GM04504 (cell line): ENCODE measurements at regions not wholly inside any gene's neighbourhood (a gene's known extent, or its start where the extent isn't known, plus 50 kb on each side); places are given as distances from the start of the nearest gene placed in this dataset.
"Not testable (repeated sequence)": the region's sequence is repeated elsewhere in the genome, so short reads cannot be mapped to it uniquely, and the experiment has no call there.

ENCODE experiments used
- DNase-seq: peaks from one replicate; pipeline ENCODE4 v3.0.0-alpha.2; 2012; ENCODE audit warnings: low read depth

DNA sequence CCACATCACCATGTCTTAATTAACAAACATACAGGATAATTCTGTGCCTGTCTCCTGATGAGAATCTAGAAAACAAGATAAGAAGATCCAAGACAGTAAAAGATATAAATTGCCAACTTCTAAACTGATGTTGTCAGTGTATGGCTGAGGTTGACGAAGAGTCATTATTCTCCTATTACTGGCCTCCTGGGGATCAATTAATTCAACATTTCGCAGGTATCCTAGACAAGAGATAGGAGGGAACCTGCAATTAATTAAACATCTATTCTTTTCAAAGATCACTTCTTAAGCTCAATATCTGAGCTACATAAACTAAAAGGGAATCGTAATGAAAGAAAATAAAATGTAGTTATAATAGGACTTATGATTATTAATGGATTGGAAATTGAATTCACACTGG is 232.0 kb upstream of the GRIA1 start:
- no peak for DNase-seq

DNA sequence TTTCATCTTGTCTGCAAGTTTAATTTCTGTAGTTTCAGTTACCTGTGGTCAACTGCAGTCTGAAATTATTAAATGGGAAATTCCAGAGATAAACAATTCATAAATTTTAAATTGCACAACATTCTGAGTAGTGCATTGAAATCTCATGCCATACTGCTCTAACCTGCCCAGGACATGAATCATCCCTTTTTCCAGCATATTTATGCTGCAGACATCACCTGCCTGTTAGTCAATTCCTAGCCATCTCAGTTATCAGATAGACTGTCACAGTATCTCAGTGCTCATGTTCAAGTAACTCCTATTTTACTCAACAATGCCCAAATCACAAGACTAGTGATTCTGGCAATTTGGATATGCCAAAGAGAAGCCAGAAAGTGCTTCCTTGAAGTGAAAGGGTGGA is 223.0 kb upstream of the GRIA1 start:
- DNase-seq, result no peak

DNA sequence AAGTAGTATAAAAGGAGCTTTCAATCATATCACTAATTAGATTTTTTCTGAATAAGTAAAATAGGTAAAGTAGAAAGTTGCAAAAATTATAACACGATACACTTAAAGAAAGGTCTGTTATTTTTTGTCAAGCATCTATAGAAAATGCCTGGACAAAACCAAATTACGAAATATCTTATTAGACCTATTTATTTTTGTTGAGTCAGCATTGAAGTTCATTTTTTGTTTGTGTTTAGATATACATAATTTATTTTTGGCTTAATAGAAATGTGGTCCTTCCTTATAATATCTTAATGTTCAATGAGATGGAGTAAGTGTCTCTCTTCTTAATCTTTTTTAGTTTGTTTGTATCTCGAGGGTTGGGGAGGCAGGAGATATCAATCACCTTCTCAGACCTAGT is 214.8 kb upstream of the GRIA1 start:
- no peak for DNase-seq

DNA sequence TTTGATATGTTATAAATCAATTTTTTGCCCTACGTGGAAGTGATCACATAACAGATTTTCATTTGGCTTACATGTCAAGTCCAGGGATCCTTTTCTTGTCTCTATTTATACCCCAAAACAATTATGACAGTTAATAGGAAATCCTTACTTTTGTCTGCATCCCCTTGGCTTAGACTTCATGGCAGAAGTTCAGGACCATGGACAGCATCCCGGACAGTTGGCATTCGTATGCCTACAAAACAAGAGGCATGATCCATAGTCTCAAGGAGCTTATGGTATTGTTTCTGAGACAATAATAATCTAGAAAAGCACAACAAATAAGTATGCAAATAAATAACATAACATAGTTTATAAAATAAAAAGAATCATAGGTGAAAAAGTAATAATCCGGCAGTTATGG is 214.3 kb upstream of the GRIA1 start:
- peak; percentile 3 for DNase-seq

DNA sequence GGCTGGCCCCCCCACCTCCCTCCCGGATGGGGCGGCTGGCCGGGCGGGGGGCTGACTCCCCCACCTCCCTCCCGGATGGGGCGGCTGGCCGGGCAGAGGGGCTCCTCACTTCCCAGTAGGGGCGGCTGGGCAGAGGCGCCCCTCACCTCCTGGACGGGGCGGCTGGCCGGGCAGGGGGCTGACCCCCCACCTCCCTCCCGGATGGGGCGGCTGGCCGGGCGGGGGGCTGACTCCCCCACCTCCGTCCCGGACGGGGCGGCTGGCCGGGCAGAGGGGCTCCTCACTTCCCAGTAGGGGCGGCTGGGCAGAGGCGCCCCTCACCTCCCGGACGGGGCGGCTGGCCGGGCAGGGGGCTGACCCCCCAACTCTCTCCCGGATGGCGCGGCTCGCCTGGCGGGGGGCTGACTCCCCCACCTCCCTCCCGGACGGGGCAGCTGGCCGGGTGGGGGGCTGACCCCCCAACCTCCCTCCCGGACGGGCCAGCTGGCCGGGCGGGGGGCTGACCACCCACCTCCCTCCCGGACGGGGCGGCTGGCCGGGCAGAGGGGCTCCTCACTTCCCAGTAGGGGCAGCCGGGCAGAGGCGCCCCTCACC is 194.1 kb upstream of the GRIA1 start:
- DNase-seq, result not testable (repeated sequence)

DNA sequence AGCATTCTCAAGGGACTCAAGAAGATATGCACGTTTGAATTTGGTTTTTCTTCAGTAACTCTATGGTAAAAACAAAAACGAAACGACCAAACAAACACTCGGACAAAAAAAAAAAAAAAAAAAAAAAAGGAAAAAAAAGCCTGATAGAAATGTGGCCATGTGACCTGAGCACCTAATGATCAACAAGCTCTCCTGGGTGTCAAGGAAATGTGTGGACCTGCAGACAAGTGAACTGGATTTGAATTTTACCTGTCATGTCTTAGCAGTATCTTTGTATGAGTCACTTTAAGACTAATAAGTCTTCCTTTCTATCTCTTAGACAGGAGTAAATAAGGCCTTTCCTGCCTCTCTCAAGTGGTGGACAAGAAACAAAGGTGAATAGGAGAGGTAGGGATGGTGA is 190.6 kb upstream of the GRIA1 start:
- no peak for DNase-seq

DNA sequence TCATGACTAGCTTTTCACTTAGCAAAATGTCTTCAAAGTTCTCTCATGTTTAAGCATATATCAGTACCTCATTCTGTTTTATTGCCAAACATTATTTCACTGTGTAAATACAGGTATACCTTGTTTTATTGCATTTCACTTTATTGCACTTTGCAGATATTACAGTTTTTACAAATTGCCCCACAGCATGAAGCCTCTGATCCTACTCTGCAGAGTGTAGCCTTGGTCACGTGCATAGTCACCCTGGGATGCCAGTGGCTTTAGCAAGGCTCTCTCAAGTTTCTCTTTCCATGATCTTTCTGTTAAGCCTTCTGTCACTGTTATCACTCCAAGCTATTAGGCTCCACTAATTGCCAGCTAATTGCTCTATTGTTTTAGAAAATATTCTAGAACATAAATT is 182.2 kb upstream of the GRIA1 start:
- no peak for DNase-seq

DNA sequence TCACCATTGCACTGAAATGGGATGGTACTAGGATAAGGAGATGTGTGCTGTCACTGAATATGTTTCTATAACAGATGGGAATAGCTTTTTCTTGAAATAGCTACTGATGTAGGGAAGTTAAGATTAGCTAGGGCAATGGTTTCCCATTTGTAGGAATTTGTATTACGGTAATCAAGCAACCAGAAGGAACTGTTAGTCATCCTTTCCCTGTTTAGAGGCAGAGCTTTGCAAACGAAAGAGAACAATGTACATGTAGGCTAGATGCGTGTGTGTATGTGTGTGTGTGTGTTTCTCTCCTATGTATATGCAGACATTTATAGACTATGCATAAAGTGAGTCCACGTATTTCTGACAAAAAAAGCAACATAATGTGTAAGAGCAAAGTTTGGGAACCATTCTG is 171.9 kb upstream of the GRIA1 start:
- DNase-seq, result no peak

DNA sequence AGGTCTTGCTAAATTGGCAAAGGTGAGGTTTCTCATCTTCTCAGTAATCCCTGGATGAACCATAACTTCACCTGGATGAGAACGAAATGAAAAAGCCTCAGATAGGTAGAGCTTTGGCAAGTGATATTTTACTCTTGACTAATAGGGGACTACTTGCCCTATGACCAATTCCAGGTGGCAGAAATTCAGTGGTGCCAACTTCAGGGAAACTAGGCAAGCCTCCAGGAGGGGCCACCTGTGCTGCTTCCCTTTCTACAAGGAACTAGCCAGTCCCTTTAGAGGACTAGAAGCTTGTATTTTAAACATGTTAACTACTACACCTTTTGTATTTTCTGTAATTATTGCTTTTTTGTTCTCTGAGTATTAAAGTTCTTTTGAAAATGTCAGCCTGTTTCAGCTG is 169.0 kb upstream of the GRIA1 start:
- no peak for DNase-seq

DNA sequence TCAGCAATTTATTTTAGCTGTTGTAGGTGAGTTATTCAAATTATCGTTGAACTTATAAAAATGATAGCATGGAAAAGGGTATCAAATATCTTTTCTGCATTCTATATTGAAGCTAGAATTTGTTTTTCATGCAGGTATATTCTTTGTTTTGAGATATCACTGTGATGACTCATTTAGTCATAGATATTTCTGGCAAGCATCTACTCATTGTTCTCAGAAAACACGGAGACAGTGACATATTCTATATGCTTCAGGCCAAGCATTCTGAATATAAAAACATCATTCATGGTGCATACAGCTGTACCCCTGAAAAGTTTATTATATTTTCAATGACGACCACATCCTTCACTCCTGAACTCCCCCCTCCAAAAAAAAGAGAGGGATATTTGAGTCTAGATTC is 150.3 kb upstream of the GRIA1 start:
- no peak for DNase-seq

DNA sequence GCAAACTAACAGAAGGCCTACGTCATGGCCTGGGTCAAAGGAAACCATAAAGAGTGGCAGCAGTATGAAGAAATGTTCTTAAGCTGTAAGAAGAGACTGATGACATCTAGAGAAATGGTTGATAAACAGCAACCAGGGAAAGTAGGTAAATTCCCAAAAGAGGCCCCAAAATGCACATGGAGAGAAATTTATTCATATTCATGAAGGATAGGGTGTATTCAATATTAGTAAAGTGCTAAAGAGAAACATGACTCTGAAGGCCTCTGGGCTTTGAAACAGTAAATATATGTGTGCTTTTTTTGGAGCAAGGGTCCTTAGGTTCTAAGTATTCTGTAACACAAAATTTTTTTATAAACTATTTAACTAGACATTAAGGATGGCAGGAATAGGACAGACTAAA is 149.7 kb upstream of the GRIA1 start:
- no peak for DNase-seq

DNA sequence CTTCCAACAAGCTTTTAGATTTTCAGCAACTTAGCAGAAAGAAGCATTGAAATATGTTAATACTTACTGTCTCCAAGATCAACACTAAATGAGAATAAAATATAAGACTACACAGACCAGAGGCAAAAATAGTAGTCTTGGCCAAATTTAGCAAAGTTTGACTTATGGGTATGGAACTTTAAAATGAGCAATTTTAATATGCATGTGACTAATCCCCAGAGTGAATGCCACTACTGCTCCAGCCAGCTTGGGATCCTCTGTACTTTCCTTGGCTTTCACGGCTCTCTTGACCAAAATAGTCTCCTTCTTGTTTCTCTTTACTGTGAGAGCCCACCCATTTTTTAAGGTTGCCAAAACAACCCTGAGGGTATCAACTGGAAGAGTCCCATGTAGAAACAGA is 148.0 kb upstream of the GRIA1 start:
- DNase-seq, result no peak

DNA sequence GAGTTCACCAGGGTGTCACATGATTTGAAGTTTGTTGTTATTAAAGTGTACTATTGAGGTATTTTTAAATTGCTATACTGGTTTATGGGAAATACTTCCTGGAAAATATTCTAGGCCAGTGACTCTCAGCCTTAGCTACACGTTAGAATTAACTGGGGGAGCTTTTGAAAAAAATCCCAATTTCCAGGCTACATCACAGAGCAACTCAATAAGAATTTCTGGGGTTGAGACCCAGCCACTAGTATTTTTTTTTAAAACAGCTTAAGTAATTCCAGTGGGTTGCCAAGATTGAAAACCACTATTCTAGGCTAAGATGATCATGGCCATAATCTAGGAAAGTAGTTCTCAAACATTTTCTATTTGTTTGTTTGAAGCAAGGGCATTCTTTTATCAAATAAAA is 142.9 kb upstream of the GRIA1 start:
- no peak for DNase-seq

DNA sequence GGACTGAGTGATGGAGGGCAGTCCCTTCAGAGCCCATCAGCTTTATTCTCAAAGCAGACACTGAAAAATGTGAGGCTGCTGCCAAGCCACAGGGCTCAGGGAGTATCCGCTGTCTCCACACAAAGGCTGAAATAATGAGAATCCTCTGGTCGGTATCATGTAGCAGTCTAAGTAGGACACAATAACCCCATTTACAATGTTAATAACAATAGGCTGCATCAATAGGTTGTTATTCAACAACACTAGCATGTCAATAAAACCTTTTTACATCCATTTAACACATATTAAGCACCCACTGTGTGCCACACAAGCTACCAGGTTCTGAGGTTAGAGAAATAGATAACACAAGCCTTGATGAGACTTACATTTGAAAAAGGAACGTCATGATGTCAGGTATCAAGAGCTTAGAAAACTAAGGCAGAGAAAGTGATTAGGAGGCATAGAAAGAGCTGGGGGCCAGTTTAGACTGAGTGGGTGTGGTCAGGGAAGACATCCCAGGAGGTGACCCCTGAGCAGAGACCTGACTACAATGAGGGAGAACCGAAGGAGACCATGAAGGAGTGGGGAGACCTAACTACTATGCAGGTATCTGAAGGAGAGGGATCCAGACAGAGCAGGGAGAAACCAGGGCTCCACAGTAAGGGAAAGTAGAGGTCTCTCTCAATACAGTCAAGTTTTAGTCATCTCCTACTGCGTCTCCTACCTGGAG is 140.1 kb upstream of the GRIA1 start:
- no peak for DNase-seq

DNA sequence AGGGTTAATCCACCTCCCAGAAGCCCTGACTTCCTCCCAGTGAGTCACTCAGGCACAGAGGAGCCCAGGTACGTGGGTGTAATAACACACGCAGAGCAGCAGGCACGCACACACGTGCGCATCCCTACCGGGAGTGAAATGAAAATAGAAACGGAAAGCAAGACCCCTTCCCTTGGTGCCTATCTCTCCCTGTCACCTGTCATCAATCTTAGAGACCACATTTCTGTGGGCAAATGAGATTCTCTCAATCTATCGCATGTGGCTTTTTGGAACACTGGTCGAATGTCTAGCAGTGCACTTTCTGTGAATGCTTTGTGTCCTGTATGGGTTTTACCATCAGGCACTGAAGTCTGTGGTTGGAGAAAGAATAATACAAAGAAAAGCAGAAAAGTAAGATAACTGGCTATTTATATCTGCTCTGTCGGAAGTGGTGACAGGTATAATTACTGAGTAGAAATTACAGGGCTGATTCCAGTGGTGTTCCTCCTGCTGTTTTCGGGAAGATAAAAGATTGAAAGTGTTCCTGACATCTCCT is 137.7 kb upstream of the GRIA1 start:
- DNase-seq, result no peak

DNA sequence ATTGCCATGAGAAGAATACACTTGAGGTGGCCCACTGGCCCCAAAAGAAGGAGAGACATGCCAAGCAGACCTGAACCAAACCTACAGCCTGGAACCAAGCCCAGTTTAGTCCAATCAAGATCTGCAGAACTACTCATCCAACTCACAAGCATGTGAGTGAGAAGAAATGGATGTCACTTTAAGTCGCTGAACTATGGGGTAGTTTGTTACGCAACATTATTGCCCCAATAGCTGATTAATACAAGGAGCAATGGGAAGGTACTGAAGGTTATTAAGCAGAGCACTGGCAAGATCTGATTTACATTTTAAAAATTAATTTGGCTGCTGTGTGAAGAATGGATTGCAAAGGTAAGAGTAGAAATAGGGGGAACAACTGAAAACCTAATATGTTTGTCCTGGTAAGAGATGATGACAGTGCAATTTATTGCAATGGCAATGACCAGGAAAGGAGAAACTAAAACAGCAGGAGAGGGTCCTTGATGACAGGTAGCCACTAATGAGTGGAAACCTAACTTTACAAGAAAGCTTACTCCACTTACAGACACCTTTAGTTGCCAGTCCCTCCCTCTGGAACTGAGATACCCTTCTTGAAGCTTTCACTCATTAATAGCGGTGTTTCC is 132.9 kb upstream of the GRIA1 start:
- DNase-seq, result no peak

DNA sequence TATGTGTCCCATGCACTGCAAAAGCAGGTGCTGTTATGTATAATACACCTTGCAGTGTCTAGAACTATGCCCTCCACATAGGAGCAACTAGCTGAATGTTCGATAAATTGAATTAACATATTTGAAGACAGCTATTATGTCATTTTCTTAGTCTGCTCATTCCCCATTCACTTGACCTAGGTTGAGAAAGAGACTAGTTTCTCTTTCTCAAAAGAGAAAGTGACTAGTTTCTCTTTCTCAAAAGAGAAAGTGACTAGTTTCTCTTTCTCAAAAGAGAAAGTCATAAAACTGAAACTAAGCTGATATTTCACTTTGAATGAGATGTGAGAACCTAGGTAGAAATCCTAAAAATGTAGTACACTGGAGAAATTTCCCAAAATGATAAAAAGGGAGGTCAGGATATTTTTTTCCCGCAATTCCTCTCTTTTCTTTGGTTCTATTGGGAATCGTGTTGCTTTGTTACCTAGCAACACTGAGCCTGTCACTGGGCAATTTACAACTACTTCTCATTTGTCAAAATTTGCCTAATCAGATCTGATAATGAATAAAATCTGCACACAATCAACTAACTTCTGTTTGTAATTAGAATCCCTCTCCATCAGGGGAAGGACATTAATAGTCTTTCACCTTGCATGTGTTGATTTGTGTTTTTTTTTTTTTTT is 132.0 kb upstream of the GRIA1 start:
- DNase-seq, result no peak

DNA sequence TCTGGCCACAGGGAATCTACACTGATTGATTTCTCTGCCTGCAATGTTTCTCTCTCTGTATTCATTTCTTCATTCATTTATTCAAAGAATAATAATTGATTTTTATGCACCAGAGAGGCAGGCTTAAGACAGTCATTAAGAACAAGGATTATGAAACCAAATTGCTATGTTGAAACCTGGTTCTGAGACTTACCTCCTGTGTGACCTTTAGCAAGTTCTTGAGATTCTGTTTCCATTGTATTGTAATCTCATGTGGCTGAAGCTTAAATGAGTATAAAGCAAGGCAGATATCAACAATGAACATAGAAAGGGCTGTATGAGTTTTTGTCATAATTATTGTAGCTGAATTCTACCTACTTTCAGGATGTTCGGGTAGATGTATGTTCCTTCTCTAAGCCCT is 129.6 kb upstream of the GRIA1 start:
- DNase-seq, result no peak

DNA sequence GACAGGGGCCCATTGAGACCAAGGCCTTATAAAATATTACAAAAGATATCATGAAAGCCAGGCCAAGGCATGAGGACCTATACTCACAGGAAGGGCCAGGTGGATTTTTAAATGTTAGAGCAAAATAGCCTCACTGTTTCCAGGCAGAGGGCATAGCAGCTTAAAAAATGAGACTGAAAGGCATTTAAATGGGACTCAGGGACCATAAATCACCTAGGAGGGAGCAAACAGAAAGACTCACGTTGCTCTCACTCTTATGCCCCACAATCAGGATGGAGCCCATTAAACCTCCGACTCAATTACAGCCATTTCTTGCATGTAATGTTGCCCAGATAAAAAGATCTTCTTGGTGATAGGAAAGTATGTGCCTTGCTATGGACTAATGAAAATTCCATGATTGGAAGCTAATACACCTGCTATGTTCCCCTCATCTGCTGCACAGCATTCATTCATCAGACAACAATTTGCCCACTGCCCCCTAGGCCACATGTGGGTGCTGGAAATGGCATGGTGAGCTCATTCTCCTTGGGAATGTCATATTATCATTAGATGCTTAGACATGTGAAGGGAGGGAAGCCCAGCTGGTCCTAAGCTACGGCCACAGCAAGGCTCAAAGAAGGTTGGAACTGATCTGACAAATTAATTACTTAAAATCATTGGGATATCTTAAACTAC is 128.6 kb upstream of the GRIA1 start:
- no peak for DNase-seq

DNA sequence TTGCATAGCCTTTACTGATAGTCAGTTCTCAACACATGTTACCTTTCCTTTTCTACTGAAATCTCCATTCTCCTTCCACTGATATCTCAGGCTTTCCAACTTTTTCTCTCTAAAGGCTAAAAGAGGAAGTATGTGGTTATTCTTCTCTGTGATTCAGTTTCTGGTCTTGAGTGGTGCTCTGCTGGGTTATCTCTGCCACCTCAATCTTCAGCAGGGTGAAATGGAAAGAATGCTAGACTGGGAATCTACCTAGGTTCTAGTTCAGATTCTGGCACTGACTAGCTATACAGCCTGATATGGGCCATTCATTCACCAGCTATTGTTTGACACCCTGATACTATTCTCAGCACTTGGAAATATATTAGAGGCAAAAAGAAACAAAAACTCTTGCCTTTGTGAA is 124.9 kb upstream of the GRIA1 start:
- DNase-seq, result no peak

DNA sequence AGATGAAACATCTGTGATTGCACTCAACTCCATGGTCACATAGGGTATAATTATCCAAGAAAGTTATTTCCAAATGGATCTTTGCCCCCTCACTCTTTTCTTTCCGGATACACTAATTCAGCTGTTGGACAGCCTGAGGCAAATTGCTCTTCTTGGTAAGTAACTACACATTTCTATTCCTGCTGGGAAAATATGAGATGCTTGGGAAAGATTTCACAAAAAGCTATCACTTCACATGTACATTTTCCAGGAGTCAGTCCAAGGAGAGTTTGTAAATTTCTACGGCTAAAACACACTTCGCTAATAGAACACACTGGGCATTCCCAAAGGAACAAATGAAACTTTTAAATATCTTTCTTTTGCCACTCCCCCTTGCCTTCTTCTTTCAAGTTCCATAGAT is 123.0 kb upstream of the GRIA1 start:
- DNase-seq, result no peak

DNA sequence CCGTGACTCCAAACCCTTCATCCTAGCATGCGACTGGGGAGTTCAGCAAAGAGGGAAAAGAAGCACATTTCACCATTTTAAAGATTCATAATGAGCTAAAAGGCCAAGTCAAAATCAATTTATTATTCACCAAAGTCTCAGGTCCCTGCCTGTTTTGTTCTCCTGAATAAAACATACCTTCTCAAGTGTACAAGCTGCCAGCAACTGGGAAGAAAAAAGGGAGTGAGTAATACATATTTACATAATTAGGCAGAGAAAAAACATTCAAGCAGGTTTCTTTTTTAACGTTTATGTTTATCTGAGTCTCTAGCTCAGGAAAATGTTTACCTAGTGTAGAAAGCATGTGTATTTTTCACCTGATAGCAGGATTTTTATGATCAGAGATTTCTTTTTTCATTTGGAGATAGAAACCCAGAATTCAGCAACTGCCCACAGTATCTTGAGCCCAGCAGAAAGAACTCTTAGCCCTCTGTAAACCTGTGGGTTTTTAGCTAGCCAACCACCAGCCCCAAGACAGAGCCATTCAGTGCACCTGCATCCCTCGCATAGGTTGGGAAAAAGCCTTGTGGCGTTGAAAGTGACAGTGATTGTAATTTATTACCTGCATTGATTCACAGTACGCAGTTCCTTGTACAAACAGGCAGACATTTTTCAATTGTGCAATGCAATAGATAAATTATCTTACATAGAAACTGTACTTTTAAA is 117.9 kb upstream of the GRIA1 start:
- no peak for DNase-seq
